ENCODE measurements at regions not wholly inside any gene's neighbourhood (a gene's known extent, or its start where the extent isn't known, plus 50 kb on each side); places are given as distances from the start of the nearest gene placed in this dataset.

DNA sequence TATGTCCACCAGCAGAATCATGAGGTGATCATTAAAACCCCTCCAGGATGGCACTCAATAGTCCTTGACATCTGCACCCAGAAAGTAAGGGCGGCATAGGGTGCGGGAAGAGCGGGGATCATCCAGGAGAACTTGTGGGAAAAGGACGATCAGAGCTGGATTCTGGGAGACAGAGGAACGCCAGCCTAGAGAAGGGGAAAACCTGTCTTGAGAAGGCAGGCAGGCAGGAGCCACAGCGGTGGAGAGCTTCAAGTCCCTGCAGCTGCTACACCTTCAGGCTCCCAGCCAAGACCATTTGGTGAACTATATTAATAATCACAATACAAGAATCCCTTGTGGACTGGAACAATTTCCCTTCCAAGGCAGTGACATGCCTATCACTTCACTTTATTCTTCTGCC lies 134.3 kb downstream of the BUD13 start:
- Mint-ChIP-seq H3K9me3 (ENCODE audit: unreplicated experiment) (no peaks in the 10 kb centered on the region), H3K4me3 (ENCODE audit: unreplicated experiment) (no peak overlapping the region), H3K27ac (ENCODE audit: unreplicated experiment) (no peak overlapping the region), H3K36me3 (ENCODE audit: insufficient read depth, unreplicated experiment) (no peaks in the 10 kb centered on the region), H3K4me1 (ENCODE audit: low read depth, unreplicated experiment) (no peaks in the 10 kb centered on the region), H3K27me3 (ENCODE audit: insufficient read depth, unreplicated experiment) (peaks cover 6% of the 10 kb centered on the region)
- TF ChIP-seq, protein P1, sequence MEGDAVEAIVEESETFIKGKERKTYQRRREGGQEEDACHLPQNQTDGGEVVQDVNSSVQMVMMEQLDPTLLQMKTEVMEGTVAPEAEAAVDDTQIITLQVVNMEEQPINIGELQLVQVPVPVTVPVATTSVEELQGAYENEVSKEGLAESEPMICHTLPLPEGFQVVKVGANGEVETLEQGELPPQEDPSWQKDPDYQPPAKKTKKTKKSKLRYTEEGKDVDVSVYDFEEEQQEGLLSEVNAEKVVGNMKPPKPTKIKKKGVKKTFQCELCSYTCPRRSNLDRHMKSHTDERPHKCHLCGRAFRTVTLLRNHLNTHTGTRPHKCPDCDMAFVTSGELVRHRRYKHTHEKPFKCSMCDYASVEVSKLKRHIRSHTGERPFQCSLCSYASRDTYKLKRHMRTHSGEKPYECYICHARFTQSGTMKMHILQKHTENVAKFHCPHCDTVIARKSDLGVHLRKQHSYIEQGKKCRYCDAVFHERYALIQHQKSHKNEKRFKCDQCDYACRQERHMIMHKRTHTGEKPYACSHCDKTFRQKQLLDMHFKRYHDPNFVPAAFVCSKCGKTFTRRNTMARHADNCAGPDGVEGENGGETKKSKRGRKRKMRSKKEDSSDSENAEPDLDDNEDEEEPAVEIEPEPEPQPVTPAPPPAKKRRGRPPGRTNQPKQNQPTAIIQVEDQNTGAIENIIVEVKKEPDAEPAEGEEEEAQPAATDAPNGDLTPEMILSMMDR (IDR thresholded peaks at IDR 0.05; ENCODE audit: insufficient read depth in 1 of 2, low read depth in 1 of 2, low read length in 1 of 2, severe bottlenecking in 1 of 2, unreplicated experiment in 1 of 2): no peak
- Histone ChIP-seq H3K4me3 (ENCODE audit: low read depth, low read length) (no peak overlapping the region), H3K27me3 (replicated peaks; ENCODE audit: control insufficient read depth, insufficient read depth, low read length) (no peaks in the 10 kb centered on the region), H3K9me3 (peaks cover 6% of the 10 kb centered on the region; the same call in 1 of the 2 replicates), H3K4me1 (no peaks in the 10 kb centered on the region), H3K36me3 (ENCODE audit: control insufficient read depth, insufficient read depth, low read length) (no peaks in the 10 kb centered on the region)
- no TSS peak for BruUV-seq (replicated peaks)
- no peak for DNase-seq
- intact Hi-C loops (cut with micrococcal nuclease; ENCODE audit: unreplicated experiment): no loop called here
- ChIA-PET POLR2A (no interaction called here), CTCF (no interaction called here)

DNA sequence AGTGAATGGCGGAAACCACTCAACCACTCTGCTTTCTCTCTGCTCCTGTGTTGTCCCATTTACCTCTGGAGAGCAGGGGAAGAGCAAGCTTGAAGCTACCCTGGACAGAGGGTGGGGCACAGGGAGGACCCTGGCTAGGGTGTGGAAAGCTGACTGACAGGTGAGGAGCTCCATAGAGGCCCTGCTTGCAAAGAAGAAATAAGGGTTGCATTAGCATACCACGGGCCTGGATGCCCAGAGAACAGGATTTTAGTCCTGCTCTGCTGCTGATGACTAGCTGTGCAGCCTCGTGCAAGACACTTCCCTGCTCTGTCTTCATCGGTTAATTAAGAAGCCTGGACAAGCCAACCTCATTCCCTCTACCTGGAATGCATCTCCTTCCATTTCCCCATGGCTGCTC lies 135.0 kb downstream of the BUD13 start:
- intact Hi-C loops (cut with micrococcal nuclease; ENCODE audit: unreplicated experiment): no loop called here
- Mint-ChIP-seq H3K9me3 (ENCODE audit: unreplicated experiment) (no peaks in the 10 kb centered on the region), H3K27ac (ENCODE audit: unreplicated experiment) (no peak overlapping the region), H3K4me1 (ENCODE audit: low read depth, unreplicated experiment) (no peaks in the 10 kb centered on the region), H3K4me3 (ENCODE audit: unreplicated experiment) (no peak overlapping the region), H3K36me3 (ENCODE audit: insufficient read depth, unreplicated experiment) (no peaks in the 10 kb centered on the region), H3K27me3 (ENCODE audit: insufficient read depth, unreplicated experiment) (peaks cover 6% of the 10 kb centered on the region)
- DNase-seq: no peak
- H3K9me3 ChIP-seq: peaks cover 6% of the 10 kb centered on the region; the same call in 1 of the 2 replicates
- POLR2A ChIA-PET: no interaction called here
- H3K4me3 ChIP-seq (ENCODE audit: low read depth, low read length): no peak overlapping the region
- H3K4me1 ChIP-seq: no peaks in the 10 kb centered on the region
- CTCF ChIA-PET: no interaction called here
- TF ChIP-seq, protein P1 (IDR thresholded peaks at IDR 0.05; ENCODE audit: insufficient read depth in 1 of 2, low read depth in 1 of 2, low read length in 1 of 2, severe bottlenecking in 1 of 2, unreplicated experiment in 1 of 2): no peak
- BruUV-seq (replicated peaks): no TSS peak
- no peaks in the 10 kb centered on the region for H3K36me3 ChIP-seq (ENCODE audit: control insufficient read depth, insufficient read depth, low read length)
- H3K27me3 ChIP-seq (replicated peaks; ENCODE audit: control insufficient read depth, insufficient read depth, low read length): no peaks in the 10 kb centered on the region

DNA sequence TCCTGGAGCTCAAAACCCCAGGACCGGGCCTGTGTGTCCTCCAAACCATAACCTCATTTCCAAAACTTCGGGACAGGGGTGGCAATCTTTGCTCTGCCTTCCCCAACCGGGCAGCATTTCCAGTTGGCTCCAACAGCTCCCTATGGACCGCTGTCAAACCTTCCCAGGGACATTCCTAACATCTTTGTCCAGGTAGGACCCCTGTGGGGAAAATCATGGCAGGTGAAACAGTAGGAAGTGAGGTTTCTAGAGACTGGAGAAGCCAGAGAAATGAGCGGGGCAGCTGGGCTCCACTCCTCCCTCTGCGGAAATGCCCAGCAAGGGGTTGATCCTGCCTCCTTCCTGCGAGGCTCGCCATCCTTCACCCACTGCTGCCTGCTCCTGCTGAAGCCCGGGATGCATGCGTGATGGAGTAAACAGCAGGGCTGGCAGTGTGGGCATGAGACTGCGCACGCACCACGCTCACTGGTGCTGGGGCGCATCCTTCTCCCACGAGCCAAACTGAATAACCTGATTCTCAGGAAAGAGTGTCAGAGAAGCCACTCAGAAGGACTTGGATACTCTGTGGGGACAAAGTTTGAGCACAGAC lies 136.4 kb downstream of the BUD13 start:
- intact Hi-C loops (cut with micrococcal nuclease; ENCODE audit: unreplicated experiment): no loop called here
- H3K36me3 ChIP-seq (ENCODE audit: control insufficient read depth, insufficient read depth, low read length): no peaks in the 10 kb centered on the region
- CTCF ChIA-PET: no interaction called here
- H3K4me1 ChIP-seq: no peaks in the 10 kb centered on the region
- H3K9me3 Mint-ChIP-seq (ENCODE audit: unreplicated experiment): no peaks in the 10 kb centered on the region
- no peaks in the 10 kb centered on the region for H3K4me1 Mint-ChIP-seq (ENCODE audit: low read depth, unreplicated experiment)
- BruUV-seq (replicated peaks): no TSS peak
- no peaks in the 10 kb centered on the region for H3K36me3 Mint-ChIP-seq (ENCODE audit: insufficient read depth, unreplicated experiment)
- POLR2A ChIA-PET: no interaction called here
- no peak overlapping the region for H3K4me3 ChIP-seq (ENCODE audit: low read depth, low read length)
- H3K27me3 Mint-ChIP-seq (ENCODE audit: insufficient read depth, unreplicated experiment): peaks cover 10% of the 10 kb centered on the region
- H3K27me3 ChIP-seq (replicated peaks; ENCODE audit: control insufficient read depth, insufficient read depth, low read length): no peaks in the 10 kb centered on the region
- TF ChIP-seq, protein P1 (IDR thresholded peaks at IDR 0.05; ENCODE audit: insufficient read depth in 1 of 2, low read depth in 1 of 2, low read length in 1 of 2, severe bottlenecking in 1 of 2, unreplicated experiment in 1 of 2): no peak
- no peak overlapping the region for H3K4me3 Mint-ChIP-seq (ENCODE audit: unreplicated experiment)
- H3K27ac Mint-ChIP-seq (ENCODE audit: unreplicated experiment): no peak overlapping the region
- H3K9me3 ChIP-seq: peaks cover 6% of the 10 kb centered on the region; the same call in 1 of the 2 replicates
- no peak for DNase-seq

All from Caco-2 (cell line).